ENCODE measurements at regions not wholly inside any gene's neighbourhood (a gene's known extent, or its start where the extent isn't known, plus 50 kb on each side); places are given as distances from the start of the nearest gene placed in this dataset.
"Not testable (repeated sequence)": the region's sequence is repeated elsewhere in the genome, so short reads cannot be mapped to it uniquely, and the experiment has no call there.

- no peak for DNase-seq
Observed at GRCh38 chr5:62133426-62133825, 172.6 kb upstream of the KIF2A start.

DNA sequence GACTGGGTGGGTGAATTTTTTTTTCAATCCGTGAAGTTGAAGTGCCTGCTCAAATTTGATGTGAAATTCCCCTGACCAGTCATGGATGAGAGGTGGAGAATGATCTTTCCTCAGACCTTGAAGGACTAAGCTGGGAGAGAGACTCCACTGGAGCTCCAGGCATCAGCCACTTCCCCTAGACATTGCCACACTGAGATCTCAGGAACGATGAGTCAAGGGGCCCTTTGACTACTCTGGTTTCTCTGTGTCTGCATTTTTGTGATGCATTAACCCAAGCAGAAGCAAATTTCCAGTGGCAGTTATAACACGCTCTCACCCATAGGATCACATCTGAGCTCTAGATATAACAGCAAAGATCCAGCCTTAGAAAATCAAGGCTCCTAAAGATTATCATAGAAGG lies 171.2 kb upstream of the KIF2A start:
- no peak for DNase-seq

- DNase-seq: no peak
Observed at GRCh38 chr5:62137628-62138027, 168.4 kb upstream of the KIF2A start.

DNA sequence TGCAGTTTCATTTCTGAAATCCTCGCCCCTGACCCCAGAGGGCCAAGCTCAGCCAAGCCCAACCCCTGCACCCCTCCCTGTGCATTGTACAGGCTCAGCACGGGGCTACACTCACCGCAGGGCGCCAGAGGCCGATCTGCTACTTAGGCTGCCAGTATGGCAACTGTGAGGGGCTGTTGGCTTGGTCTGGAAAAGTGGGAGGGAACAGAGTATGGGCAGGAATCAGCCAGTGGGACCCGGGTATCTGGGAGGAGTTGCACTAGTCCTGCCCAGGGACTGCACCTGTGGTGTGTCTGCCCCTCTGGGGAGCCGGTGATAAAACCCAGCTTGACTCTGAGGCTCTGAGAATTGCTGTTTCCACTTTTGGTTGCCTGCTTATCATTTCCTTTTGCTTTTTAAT lies 167.4 kb upstream of the KIF2A start:
- peak; percentile 20 for DNase-seq

DNA sequence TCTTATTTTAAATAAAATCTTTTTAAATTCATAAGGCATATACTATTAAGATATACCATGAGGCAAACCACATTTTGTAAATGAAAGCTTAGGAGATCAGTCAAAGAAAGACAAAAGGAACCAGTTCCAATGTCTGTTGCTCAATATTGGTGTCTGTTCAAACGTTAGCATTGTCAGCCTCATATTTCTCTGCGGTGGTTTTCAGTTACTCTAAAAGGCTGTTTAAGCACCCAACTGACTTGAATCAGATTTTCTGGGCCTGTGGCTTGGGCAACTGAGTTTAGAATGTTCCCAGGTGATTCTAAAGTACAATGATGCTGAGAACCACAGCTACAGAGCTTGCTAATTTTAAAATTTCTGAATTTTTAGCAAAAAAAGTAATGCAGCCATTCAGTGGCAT lies 166.3 kb upstream of the KIF2A start:
- no peak for DNase-seq

DNA sequence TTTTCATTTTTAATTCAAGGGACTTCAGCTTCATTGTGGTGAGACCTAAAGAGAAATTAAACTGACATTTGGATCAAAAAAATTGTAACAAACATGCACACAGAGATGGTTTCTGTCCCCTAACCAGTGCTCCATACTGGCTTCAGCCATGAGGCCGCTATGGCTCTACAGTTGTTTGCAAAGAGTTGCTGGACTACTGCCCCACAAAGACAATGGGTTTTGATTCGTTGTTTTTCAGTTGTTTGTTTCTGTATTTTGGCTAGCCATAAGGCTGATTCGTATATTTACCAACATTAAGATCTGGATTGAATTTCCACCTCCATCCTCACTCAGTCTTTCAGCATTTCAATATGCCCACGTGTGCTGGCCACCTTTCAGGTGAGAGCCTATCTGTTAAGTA lies 163.7 kb upstream of the KIF2A start:
- DNase-seq: no peak

GRCh38 chr5:62143268-62144229 lies 162.5 kb upstream of the KIF2A start:
- peak; percentile 47 for DNase-seq

- DNase-seq: no peak
Observed at GRCh38 chr5:62144401-62145022, 161.5 kb upstream of the KIF2A start.

DNA sequence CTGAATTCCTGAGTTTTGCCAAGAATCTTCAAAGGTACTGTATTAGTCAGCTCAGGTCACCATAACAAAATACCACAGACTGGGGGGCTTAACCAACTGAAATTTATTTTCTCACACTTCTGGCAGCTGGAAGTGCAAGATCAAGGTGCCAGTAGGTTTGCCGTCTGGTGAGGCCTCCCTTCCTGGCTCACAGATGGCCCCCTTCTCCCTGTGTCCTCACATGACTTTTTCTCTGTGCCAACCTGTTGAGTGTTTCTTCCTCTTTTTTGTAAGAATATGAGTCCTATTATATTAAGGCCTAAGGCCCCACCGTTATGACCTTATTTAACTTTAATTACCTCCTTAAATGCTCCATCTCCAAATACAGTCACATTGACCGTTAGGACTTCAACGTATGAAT lies 156.1 kb upstream of the KIF2A start:
- DNase-seq: no peak

- DNase-seq: no peak
Observed at GRCh38 chr5:62152394-62153087, 153.5 kb upstream of the KIF2A start.

DNA sequence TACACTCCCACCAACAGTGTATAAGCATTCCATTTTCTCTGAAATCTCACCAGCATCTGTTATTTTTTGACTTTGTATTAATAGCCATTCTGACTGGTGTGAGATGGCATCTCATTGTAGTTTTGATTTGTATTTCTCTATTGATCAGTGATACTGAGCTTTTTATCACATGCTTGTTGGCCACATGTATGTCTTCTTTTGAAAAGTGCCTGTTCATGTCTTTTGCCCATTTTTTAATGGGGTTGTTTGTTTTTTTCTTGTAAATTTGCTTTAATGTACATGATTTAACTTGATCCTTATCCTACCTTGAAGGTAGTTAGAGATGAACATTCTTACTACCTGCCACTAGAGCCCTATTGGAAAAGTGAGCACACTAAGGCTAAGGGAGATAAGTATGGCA lies 151.2 kb upstream of the KIF2A start:
- no peak for DNase-seq

GRCh38 chr5:62155988-62156387 lies 150.0 kb upstream of the KIF2A start:
- DNase-seq: no peak

DNA sequence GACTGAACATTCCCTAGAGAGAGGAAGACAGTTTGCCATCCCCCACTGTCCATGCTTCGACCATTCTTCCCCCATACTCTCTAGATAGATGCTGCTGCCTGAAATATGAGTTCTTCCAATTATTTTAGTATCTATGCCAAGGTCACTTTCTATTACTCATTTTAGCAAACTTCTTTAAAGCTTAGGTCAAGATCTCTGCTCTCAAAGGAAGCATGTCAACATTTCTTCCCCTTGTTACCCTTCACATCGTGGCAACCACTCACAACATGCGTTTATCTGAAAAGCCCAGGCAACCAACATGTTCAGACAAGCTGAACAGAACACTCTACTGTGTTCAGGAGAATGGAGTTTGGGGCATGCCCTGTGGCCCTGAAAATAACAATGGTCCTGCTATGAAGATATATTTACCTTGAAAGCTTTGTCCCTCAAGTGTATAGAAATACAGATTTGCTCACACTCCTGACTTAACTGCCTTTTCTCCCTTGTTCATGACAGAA lies 138.4 kb upstream of the KIF2A start:
- DNase-seq: no peak

DNA sequence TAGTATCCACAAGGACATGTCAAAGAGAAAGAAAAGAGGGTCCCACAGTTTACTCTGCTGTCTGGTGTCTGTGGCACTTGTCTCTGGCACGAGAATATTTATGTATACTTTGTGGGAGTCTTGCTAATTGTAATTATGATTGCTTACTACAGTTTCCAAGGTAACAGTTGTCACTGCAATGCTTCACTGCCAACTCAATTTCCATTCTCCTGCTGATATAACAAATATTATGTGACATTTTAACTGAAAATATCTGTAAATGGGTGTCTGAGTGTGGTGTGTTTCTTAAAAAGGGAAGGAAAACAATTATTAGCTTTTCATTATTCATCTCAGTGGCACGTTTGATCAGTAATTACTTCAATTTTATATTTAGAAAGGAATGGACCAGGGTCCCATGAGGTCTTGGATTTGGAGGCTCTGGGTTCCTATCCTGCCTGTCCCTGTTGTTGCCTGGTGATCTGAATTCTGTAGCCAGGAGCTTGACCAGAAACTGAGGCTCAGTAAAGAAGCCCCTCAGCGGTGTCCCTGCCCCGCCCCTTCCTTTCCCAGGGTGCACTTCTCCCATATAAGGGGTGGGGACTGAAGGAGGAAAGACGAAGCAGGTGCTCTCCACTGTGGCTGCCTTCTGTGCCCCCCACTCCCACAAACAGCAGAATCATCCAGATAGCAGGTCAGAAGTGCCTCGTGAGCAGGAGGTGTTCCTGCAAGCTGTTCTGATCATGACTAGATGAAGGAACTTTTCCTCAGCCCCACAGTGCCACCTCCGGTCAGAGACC lies 137.3 kb upstream of the KIF2A start:
- no peak for DNase-seq

- DNase-seq: no peak
Observed at GRCh38 chr5:62178258-62178657, 127.7 kb upstream of the KIF2A start.

GRCh38 chr5:62182802-62183201 lies 123.2 kb upstream of the KIF2A start:
- no peak for DNase-seq

- no peak for DNase-seq
Observed at GRCh38 chr5:62183727-62184126, 122.3 kb upstream of the KIF2A start.

GRCh38 chr5:62184444-62184843 lies 121.6 kb upstream of the KIF2A start:
- DNase-seq: no peak

- no peak for DNase-seq
Observed at GRCh38 chr5:62190173-62190572, 115.8 kb upstream of the KIF2A start.

DNA sequence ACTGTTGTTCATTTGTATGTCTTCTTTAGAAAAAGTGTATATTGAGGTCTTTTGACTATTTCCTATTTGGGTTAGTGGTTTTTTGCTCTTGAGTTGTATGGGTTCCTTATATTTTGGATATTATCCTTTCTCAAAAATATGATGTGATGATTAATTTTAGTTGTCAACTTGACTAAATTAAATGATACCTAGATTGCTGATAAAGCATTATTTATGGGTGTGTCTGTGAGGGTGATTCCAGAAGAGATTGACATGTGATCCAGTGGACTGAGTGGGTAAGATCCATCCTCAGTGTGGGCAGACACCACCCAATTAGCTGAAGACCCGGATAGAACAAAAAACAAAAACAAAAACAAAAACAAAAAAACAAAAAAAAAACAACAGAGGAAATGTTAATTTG lies 115.1 kb upstream of the KIF2A start:
- DNase-seq: no peak

DNA sequence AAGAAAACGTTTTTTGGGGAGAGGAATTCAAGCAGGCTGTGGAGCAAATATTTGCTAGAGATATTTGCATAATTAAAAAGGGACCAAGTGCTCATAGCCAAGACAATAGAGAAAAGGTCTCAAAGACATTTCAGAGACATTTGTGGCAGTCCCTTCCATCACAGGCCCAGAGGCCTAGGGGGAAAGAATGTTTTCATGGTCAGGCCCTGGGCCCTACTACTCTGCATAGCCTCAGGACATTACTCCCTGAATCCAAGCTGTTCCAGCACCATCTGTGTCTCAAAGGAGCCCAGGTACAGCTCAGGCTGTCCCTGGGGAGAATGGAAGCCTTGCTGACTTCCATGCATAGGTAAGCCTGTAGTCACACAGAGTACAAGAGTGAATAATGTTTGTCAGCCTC lies 113.0 kb upstream of the KIF2A start:
- DNase-seq: no peak

DNA sequence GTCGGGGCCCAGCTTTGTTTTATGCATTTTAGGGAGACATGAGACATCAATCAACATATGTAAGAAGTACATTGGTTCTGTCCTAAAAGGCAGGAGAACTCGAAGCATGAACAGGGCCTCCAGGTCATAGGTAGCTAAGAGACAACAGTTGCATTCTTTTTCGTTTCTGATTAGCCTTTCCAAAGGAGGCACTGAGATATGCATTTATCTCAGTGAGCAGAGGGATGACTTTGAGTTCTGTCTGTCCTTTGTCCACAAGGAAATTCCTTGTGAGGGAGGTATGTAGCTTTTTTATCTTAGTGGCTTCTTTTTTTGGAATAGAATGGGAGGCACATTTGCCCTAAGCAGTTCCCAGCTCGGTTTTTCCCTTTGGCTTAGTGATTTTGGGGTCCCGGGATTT lies 109.5 kb upstream of the KIF2A start:
- not testable (repeated sequence) for DNase-seq

DNA sequence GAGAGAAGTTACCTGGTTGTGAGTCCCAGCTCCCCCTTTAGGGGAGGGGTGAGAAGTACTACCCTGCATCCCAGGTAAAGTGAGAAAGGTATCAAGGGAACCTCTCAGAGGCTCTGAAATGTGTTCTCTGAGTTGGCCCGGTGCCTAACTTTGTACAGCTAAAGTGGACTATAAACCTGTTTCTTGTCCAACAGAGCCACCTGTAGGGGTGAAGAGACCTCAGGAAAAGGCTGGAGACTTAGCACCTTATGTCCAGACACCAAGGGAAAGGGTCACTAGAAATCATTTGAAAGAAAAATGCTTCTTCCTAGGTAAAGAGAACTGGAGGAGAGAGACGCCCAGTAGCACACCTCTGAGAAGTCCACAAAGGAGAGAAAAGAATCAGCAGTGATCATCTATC lies 108.3 kb upstream of the KIF2A start:
- no peak for DNase-seq

All from NCI-H82 (cell line).